Cerebellar cortex (tissue), 1 donor: ENCODE measurements at regions not wholly inside any gene's neighbourhood (a gene's known extent, or its start where the extent isn't known, plus 50 kb on each side); places are given as distances from the start of the nearest gene placed in this dataset.

Experiments used
- DNase-seq: peaks from one replicate; pipeline ENCODE4 v3.0.0-alpha.2; 2015; ENCODE audit warnings: low spot score

GRCh38 chr10:6342096-6342685 is 139.5 kb downstream of the PFKFB3 start:
- DNase-seq = no peak

- no peak for DNase-seq
Measured at GRCh38 chr10:6343305-6344010, 140.7 kb downstream of the PFKFB3 start.

- DNase-seq = no peak
Measured at GRCh38 chr10:6345404-6345803, 142.7 kb downstream of the PFKFB3 start.

- no peak for DNase-seq
Measured at GRCh38 chr10:6346631-6347030, 143.9 kb downstream of the PFKFB3 start.

- DNase-seq = peak; percentile 37
Measured at GRCh38 chr10:6347391-6347951, 144.7 kb downstream of the PFKFB3 start.

GRCh38 chr10:6348096-6348874 is 145.6 kb downstream of the PFKFB3 start:
- peak; percentile 63 for DNase-seq

- no peak for DNase-seq
Measured at GRCh38 chr10:6349846-6350535, 147.3 kb downstream of the PFKFB3 start.

- no peak for DNase-seq
Measured at GRCh38 chr10:6350609-6351008, 147.9 kb downstream of the PFKFB3 start.

- DNase-seq = no peak
Measured at GRCh38 chr10:6351495-6351894, 148.8 kb downstream of the PFKFB3 start.

- DNase-seq = no peak
Measured at GRCh38 chr10:6353526-6353925, 150.8 kb downstream of the PFKFB3 start.

- DNase-seq = no peak
Measured at GRCh38 chr10:6354168-6354772, 151.5 kb downstream of the PFKFB3 start.

- DNase-seq = no peak
Measured at GRCh38 chr10:6356280-6356793, 153.6 kb downstream of the PFKFB3 start.

GRCh38 chr10:6361869-6362268 is 159.1 kb downstream of the PFKFB3 start:
- no peak for DNase-seq

GRCh38 chr10:6362879-6363278 is 160.1 kb downstream of the PFKFB3 start:
- no peak for DNase-seq

- DNase-seq = no peak
Measured at GRCh38 chr10:6363511-6363910, 160.8 kb downstream of the PFKFB3 start.

- no peak for DNase-seq
Measured at GRCh38 chr10:6364283-6364682, 161.6 kb downstream of the PFKFB3 start.

GRCh38 chr10:6364893-6365292 is 162.2 kb downstream of the PFKFB3 start:
- no peak for DNase-seq

- DNase-seq = no peak
Measured at GRCh38 chr10:6365384-6365783, 162.7 kb downstream of the PFKFB3 start.
